HG03558 (cell line): ENCODE measurements at regions not wholly inside any gene's neighbourhood (a gene's known extent, or its start where the extent isn't known, plus 50 kb on each side); places are given as distances from the start of the nearest gene placed in this dataset.
"Not testable (repeated sequence)": the region's sequence is repeated elsewhere in the genome, so short reads cannot be mapped to it uniquely, and the experiment has no call there.

Experiments used
- ATAC-seq: cut with Tn5 transposase; IDR thresholded peaks from one replicate; pipeline ENCODE4 v1.9.1; 2021; ENCODE audit warnings: moderate number of reproducible peaks; ENCODE audit not compliant: unreplicated experiment; ENCODE audit errors: extremely low read depth

DNA sequence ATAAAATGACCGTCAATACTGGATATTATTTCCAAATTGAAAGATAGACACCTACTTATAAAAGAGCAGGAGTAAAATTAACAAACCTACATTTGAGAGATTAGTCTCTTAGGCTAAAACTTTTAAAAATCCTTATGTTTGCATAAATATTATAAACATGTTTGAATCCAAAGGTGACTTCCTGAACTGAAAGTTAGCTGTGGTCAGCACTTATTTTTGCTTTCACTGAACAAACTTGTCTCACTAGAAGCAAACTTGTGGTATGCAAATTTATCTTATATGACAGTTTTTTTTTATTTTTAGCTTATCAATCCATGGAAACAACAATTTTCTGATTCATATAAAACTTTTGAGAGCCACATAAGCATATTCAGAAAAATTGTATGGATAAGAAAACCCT is 502.6 kb upstream of the COX7C start:
- ATAC-seq = no peak

DNA sequence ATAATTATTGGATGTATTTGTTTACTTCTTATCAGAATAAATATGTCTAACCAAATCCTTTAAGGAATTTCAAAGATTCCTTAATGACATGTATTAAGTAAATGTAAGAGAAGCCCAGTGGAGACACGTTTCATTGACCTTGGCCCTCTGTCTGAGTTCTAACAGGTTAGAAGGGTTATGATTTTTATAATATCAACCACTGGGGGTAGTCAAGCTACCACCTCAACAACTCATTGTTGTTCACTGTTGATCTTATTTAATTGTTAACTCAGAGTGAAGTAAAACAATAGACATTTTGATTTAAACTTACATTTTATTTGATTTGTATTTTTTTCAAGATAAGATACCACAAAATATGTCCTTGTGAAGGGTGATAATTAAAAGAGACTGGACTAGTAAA is 499.2 kb upstream of the COX7C start:
- ATAC-seq = peak; percentile 67

DNA sequence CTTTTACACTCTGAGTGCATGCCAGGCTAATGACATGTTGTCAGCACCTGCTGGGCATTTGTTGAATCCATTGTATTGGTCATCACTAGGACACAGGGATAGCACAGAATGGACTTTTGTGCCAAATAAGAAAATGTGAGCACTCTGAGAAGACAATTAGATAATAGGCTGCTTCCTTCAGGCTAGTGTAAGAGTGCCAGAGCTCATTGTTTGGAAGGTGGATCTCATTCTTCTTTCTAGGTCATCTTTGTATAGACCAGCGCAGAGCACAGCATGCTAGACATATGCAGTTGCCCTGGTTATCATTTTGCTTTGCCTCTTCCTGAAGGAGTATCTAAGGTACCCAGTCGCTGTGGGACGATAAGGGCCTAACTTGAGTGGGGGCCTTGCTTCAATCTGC is 493.4 kb upstream of the COX7C start:
- ATAC-seq = no peak

DNA sequence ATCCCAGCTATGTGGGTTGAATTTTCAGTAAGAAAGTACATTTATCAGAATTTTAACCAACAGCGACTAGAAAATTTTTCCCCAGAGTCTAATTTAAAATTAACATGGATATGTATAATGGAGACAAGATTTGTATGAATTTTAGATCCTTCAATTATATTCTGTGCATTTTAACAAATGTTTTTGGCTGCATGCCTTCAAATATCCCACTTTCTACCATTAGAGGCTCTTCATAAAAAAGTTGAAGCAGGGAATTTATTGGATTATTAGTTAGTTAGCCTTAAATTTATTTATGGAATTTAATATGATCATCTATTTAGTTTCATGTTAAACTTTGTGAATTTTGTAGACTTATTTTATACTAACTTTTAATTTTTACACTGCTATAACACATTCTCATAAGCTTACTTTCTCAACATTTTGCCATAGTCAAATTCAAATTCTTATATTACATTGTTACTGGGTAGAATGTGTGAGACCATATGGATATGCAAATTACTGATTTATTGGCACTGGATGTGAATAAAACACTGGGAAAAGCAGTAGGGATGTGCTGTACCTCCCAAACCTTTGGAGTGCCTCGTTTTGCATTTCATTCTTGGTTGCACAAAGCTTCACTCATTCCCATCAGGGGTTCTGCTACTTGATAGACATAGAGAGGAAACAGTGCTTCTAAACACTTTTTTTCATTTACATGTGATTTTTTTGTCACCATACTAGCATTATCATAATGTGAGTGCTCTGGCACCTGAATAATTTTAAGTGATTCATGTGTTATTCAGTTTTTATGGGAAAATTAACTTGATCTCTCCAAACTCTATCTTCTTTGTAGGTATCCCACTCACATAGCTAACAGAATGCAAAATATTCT is 491.8 kb upstream of the COX7C start:
- ATAC-seq = no peak

DNA sequence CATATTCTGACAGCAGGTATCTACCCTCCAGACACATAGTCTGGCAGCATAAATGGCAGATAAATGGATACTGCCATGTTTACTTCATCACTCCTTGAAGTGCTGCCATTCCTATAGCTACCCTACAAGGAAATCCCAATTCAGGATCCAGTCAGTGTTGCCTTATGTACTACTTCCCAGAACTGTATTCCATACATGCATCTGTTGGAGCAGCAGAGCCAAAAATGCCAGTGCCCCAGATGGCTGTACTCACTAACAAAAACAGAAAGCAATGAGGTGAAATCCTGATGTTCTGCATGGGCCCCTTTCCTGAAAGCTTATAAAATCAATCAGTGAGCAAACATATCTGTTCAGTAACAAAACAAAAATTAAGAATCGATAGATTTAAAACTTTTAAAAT is 490.0 kb upstream of the COX7C start:
- ATAC-seq = no peak

DNA sequence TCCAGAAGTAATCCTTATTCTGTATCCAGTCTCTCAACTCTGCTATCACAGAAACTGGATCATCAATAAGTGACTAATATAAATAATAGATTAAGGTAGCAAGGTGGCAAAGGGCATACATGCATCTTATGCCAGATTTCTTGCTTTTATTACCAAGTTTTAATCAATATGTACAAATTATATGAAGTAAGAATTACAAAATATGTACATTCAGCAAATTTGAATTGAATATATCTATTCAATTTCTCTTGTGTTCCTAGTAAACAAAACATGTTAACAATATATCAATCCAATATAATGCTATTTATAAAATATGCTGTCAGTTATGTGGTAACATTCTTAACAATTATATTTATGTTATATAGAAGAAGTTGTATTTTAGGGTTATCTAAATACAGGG is 488.7 kb upstream of the COX7C start:
- no peak for ATAC-seq

DNA sequence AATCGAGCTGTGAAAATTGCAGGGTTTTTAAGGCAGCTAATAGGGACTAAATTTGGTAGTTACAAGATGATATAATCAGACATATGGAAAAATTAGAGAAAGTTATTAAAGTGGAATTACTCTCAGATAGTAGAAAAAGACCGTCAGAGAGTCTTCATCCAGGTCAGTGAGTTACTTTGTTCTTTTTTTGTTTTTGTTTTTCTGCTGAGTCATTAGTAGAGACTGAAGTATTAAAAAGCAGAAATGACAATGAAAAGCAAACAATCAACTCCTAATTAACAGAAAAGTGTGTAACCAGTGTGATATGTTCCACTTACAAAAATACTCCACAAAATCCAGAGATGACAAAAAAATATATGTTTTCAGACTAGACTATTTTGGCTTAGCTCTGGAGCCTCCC is 480.4 kb upstream of the COX7C start:
- no peak for ATAC-seq

DNA sequence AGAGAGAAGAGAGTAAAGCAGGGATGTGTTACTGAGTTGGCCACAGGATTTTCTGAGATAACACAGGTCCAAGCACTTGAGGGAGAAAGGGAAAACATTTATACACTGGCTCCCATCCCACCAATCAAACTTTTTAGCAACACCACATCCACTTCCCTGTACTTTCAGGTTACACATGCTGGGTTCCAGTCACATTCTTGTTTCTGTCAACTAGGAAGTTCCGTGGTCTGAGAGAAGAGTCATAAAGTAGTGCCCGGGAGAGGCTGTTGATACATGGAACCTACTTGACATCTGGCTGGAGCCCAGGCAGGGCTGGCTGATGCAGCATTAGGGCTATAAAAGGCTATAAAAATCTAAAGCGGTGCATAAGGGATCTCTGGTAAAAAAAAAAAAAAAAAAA is 473.9 kb upstream of the COX7C start:
- no peak for ATAC-seq

DNA sequence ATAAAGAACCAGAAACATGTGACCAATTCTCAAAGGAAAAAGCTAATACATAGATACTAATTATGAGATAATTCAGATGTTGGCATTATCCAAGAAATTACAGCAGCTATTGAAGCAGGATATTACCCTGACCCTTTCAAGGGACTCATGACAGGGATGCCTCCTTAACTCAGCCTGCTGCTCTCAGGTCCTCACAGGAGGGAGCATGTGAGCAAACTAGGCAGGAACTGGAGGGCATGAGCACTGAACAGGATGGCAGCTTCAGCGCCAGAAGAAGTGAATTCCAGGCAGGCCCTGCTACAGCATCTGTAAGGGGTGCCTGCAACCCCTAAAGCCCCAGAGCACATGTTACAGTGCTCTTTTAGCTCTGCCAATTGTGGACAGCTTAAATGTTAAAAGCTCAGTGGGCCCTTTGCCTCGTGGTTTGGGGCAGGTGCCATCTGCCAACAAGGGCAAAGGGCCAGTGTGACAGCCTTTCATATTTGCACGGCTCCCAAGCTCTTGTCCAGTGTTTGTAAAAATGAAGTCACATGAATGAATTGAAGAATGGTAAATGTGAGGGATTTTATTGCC is 464.7 kb upstream of the COX7C start:
- no peak for ATAC-seq

DNA sequence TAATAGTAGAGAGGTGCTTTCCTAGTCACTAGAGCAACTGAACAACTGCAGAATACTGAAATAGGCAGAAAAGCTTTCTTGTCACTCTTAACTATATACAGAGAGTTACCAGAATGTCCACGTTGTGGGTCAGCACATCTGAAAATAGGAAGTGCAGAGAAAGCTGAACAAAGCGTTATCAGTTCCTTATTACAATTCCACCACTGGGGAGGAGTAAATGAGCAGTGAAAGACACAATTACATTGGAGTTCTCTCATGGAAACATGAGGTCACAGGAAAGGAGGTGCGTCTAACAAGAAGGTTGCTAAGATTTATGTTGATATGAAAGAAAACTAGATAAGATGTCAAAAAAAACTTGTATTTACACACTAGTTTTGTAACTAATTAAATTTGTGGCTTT is 461.9 kb upstream of the COX7C start:
- no peak for ATAC-seq

DNA sequence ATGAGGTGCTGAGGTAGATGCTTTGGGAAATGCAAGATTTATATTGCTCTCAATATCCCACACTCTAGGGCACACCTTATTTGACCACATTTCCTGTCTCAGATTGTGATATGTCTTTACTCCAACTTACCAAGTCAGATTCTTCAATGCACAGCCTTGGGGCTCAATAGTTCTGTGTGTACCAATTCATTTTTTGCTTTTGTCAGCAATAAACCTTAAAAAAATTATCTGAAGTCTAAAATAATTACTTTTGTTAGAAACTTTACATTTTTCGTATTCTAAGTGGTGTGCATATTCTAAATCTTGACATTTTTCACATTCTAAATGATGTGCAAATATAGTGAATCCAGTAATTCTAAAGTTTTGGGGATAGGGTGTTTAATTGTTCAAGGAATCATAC is 447.5 kb upstream of the COX7C start:
- no peak for ATAC-seq

DNA sequence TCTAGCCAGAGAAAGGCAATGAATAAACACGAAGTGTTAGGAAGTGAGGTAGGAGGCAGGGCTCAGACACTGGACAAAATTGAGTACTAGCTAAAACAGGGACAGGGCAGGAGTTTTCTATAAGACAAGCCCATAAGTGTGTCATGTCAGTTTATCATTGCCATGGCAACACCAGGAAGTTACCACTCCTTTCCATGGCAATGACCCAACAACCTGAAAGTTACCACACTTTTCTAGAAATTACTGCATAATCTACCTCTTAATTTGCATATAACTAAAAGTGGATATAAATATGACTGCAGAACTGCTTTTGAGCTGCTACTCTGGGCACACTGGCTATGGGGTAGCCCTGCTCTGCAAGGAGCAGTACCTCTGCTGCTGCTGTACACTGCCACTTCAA is 442.5 kb upstream of the COX7C start:
- peak; percentile 94 for ATAC-seq

DNA sequence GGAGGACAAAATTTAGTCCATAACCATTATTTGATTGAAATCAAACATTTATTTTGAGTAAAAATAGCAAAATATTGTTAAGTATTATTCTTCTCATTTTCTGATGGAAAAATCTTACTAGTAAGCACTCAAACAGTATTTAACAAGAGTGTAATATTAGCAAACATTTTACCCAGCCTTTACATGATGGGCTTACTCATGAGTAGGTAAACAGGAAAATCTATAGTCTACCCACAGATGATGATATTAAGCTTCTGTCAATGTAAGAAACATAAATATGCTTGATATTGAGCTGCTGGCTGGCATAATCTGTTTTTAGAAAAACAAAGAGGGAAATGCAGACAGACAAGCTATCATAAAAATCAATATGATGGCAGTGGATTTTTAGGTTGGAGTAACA is 418.5 kb upstream of the COX7C start:
- no peak for ATAC-seq

DNA sequence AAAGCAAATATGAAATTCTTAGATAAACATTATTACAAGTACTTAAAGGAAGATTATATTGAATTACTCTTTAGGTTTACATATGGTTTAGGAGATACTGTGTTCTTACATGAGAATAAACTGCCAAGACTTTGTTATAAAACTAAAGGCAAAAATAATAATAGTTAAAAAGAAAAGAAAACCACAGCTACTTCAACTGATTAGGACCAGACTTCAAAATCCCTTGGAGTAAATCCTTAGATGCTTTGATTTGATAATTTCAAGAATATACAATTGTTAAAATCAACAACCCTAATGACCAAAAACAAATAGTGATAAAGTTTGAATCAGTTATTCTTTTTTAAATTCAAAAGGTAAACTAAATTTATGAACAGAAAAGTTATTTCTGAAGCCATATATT is 389.6 kb upstream of the COX7C start:
- ATAC-seq = no peak

DNA sequence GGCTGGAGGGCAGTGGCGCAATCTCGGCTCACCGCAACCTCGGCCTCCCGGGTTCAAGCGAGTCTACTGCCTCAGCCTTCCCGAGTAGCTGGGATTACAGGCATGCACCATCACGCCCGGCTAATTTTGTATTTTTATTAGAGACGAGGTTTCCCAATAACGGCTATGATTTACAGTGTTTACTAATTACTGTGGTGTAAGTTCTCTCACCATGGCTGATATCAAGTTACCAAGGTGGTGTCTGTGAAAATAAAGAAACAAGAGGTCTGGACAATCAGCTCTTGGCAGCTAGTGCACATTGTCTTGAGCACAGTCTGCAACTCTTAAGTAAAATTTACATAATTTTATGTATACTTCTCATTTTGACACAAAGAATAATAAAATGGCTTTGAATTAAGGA is 385.5 kb upstream of the COX7C start:
- ATAC-seq = no peak

DNA sequence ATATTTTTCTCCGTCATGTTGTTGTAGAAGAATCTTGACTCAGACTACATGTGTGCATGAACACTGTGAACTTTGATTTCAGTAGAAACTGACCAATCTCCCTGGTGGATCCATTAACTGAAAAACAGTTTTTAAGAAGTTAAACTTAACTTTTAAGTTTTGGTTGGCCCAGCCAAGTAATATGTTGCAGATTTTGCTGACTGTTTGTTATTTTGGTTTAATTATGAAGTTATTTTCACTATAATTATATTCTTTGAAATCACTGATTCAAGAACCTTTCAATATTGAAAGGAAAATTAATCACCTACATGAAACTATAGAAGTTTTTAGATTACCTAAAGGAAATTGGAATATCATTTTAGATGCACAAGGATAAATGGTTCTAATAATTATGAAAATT is 373.6 kb upstream of the COX7C start:
- ATAC-seq = no peak

DNA sequence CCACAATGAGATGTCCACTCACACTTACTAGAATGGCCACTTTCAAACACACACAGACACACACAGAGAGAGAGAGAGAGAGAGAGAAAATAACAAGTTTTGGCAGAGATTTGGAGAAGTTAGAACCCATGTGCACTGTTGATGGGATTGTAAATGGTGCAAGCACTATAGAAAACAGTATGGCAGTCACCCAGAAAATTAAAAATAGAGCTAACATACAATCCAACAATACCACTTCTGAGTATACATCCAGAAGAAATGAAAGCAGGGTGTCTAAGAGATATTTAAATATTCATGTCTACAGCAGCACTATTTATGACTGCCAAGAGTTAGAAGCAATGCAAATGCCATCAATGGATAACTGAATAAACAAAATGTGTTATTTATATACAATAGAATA is 359.9 kb upstream of the COX7C start:
- ATAC-seq = no peak

DNA sequence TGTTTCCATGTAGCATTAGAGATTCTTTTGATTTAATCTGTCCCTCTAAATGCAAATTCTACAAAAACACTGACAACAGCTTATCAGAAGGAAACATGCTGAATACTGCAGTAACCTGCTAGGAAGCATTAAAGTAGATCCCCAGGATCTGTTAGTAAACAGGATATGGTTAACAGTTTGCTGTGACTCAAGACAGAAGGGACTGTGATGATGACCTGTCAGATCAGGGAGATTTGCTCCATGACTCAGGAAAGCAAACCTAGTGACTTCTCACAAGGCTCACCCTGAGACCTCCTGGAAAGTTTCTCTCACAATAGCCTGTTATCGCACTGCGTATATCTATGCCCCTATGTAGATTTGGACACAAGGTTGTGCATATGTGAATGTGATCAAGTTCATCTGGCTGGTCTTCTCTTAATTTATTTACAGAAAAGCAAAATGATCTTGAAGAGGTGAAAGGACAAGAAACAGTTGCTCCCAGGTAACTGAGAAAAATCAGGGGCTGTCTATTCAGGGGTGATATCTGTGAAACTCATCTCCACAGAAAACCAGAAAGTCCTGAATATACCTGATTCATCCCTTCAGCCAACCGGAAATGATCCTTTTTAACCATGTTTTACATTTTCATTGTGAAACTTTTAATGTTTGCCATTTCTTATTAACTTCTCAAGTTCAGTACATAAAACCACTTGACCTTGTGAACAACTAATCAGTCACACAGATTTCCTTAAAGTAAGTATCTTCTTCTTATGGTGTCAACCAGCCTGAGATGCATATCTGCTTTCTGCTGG is 333.1 kb upstream of the COX7C start:
- ATAC-seq = not testable (repeated sequence)

DNA sequence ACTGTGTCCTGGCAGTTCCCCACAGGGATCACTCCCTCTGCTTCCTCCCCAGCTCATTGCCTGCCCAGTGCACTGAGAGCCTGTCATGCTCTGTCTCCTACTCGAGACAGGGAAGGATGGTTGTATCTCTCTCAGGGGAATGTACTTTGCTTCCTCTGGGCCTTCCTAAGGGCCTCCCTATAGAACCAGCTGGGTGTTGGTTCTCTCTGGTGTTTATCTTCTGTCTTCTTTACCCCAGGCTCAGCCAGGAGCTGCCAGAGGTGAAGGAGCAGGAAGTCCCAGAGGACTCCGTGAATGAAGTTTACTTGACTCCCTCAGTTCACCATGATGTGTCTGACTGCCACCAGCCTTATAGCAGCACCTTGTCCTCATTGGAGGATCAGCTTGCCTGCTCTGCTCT is 330.3 kb upstream of the COX7C start:
- ATAC-seq = not testable (repeated sequence)

DNA sequence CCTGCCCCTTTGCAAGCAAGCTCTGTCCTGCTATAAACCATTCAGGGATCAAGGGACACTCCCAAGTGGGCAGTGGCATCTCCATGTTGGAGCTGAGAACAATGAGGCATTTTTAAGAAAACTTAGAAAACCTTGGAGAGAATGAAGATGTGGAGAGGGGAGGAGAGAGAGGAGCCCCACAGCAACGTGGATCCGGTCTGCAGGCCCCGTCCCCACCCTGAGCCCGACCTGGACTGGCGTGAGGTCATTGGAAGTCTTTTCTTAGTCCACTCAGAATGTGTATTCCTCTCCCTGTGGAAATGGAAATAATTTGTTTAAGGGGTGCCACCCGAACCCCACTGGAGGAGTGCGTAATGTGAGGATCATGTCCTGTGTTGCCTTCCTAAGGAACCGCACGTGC is 328.0 kb upstream of the COX7C start:
- not testable (repeated sequence) for ATAC-seq

DNA sequence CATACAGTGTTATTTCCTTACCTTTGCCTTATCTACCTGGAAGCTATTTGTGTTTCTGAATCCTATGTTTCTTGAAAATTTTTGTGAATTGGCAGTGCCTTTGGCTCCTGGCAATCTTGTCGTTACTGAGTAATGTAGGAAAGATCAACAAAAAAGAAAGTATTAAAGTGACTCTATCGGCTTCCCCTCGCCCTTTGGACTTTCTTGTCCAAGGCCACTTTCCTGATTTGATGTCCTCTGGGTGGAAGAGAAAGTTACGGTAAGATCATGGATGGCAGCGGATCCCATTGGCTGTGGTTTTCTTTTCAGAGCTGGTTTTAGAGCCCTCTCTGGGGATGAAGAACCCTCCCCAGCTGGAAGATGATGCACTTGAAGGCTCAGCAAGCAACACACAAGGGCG is 324.9 kb upstream of the COX7C start:
- not testable (repeated sequence) for ATAC-seq
